ENCODE measurements at regions not wholly inside any gene's neighbourhood (a gene's known extent, or its start where the extent isn't known, plus 50 kb on each side); places are given as distances from the start of the nearest gene placed in this dataset.

- Histone ChIP-seq H3F3A (ENCODE audit: control insufficient read depth, insufficient read depth) (no peaks in the 10 kb centered on the region), H3K27me3 (ENCODE audit: control insufficient read depth, low read length) (peaks cover 6% of the 10 kb centered on the region), H3K4me1 (ENCODE audit: control insufficient read depth, low read length) (peaks cover 18% of the 10 kb centered on the region), H3K9me2 (replicated peaks; ENCODE audit: control insufficient read depth, low read length) (no peaks in the 10 kb centered on the region), H3K4me2 (ENCODE audit: low read length) (no peak overlapping the region), H4K20me1 (ENCODE audit: control insufficient read depth, insufficient read depth, low read depth, low read length) (no peaks in the 10 kb centered on the region), H3K79me2 (ENCODE audit: control insufficient read depth, low read length) (no peaks in the 10 kb centered on the region), H3K4me3 (ENCODE audit: low read length) (no peak overlapping the region), H3K36me3 (ENCODE audit: control insufficient read depth, low read length) (no peaks in the 10 kb centered on the region), H3K9me3 (ENCODE audit: control insufficient read depth, insufficient read depth, low read length) (no peaks in the 10 kb centered on the region), H3K27ac (ENCODE audit: low read depth, low read length) (no peak overlapping the region)
- TF ChIP-seq EZH2phosphoT487 (IDR thresholded peaks at IDR 0.05; ENCODE audit: borderline replicate concordance, low read length) (no peak), CTCF (IDR thresholded peaks at IDR 0.05; ENCODE audit: low read depth, low read length, poor library complexity, severe bottlenecking) (no peak)
Measured at GRCh38 chr11:8812438-8812837, 98.6 kb upstream of the AKIP1 start.

- H3K36me3 ChIP-seq (ENCODE audit: control insufficient read depth, low read length) = no peaks in the 10 kb centered on the region
- H3F3A ChIP-seq (ENCODE audit: control insufficient read depth, insufficient read depth) = no peaks in the 10 kb centered on the region
- no peaks in the 10 kb centered on the region for H3K9me2 ChIP-seq (replicated peaks; ENCODE audit: control insufficient read depth, low read length)
- H3K4me1 ChIP-seq (ENCODE audit: control insufficient read depth, low read length) = peaks cover 18% of the 10 kb centered on the region
- H3K27me3 ChIP-seq (ENCODE audit: control insufficient read depth, low read length) = peaks cover 6% of the 10 kb centered on the region
- H4K20me1 ChIP-seq (ENCODE audit: control insufficient read depth, insufficient read depth, low read depth, low read length) = no peaks in the 10 kb centered on the region
- H3K79me2 ChIP-seq (ENCODE audit: control insufficient read depth, low read length) = no peaks in the 10 kb centered on the region
- H3K4me2 ChIP-seq (ENCODE audit: low read length) = peak overlapping the region; percentile 40
- H3K9me3 ChIP-seq (ENCODE audit: control insufficient read depth, insufficient read depth, low read length) = no peaks in the 10 kb centered on the region
- H3K27ac ChIP-seq (ENCODE audit: low read depth, low read length) = peak overlapping the region; percentile 20; the same call in 1 of the 2 replicates
- peak overlapping the region; percentile 32; the same call in 1 of the 2 replicates for H3K4me3 ChIP-seq (ENCODE audit: low read length)
- TF ChIP-seq EZH2phosphoT487 (IDR thresholded peaks at IDR 0.05; ENCODE audit: borderline replicate concordance, low read length) (no peak), CTCF (IDR thresholded peaks at IDR 0.05; ENCODE audit: low read depth, low read length, poor library complexity, severe bottlenecking) (peak; percentile 86)
Measured at GRCh38 chr11:8813658-8814057, 97.3 kb upstream of the AKIP1 start.

DNA sequence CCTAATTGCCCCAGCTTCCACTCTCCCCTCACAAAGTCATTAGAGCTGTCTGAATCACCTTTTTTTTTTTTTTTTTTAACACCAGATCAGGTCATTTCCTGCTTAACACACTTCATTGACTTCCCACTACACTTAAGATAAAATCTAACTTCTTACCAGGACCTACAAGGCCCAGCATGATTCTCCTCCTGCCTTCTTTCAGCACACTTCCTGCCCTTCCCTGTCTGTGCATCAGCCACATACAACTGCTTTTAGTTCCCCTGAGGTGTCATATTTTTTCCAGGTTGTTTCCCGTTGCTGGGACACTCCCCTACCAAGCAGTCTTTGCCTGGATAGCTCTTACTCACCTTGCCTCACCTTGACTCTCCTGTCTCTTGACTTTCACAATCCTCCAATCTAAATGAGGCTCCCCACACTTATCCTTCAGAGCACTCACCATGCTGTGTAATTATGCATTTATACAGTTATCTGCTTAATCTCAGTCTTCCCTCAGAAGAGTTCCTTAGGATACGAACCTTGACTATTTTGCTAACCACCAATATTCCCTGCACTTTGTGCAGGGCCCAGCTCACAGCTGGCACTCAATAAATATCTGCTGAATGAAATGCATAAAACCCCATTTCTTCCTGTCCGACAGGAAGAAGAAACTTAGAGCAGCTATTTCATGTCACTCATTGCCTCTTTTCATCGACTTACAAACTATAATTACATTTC is 96.6 kb upstream of the AKIP1 start:
- Histone ChIP-seq H3K4me3 (ENCODE audit: low read length) (peak overlapping the region; percentile 32; the same call in 1 of the 2 replicates), H4K20me1 (ENCODE audit: control insufficient read depth, insufficient read depth, low read depth, low read length) (no peaks in the 10 kb centered on the region), H3K4me1 (ENCODE audit: control insufficient read depth, low read length) (peaks cover 18% of the 10 kb centered on the region), H3K4me2 (ENCODE audit: low read length) (peak overlapping the region; percentile 40), H3K9me2 (replicated peaks; ENCODE audit: control insufficient read depth, low read length) (no peaks in the 10 kb centered on the region), H3K27me3 (ENCODE audit: control insufficient read depth, low read length) (peaks cover 4% of the 10 kb centered on the region), H3K36me3 (ENCODE audit: control insufficient read depth, low read length) (no peaks in the 10 kb centered on the region), H3F3A (ENCODE audit: control insufficient read depth, insufficient read depth) (no peaks in the 10 kb centered on the region), H3K9me3 (ENCODE audit: control insufficient read depth, insufficient read depth, low read length) (no peaks in the 10 kb centered on the region), H3K27ac (ENCODE audit: low read depth, low read length) (peak overlapping the region; percentile 20), H3K79me2 (ENCODE audit: control insufficient read depth, low read length) (no peaks in the 10 kb centered on the region)
- no peak for TF ChIP-seq CTCF (IDR thresholded peaks at IDR 0.05; ENCODE audit: low read depth, low read length, poor library complexity, severe bottlenecking)
- no peak for TF ChIP-seq EZH2phosphoT487 (IDR thresholded peaks at IDR 0.05; ENCODE audit: borderline replicate concordance, low read length)
